ENCODE measurements at regions not wholly inside any gene's neighbourhood (a gene's known extent, or its start where the extent isn't known, plus 50 kb on each side); places are given as distances from the start of the nearest gene placed in this dataset.

DNA sequence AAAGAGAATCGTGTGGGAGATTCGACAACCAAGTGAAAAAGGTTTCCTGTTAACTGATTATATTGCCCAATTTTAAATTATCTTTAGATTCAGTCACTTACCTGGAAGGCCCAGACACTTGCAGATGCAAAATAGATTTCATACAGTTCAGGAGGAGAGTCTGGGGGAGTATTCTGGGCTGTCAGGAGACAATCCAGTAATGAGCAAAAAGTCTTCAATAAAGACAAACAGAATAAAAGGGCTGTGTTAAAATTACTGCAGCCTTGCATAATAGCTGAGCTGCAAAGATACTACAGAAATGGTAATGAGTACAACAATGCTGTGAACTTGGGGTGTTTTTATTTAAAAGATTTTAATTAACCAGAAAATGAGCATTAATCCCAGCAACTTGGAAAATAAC lies 303.6 kb downstream of the SP3 start:
- TF ChIP-seq, protein P1, sequence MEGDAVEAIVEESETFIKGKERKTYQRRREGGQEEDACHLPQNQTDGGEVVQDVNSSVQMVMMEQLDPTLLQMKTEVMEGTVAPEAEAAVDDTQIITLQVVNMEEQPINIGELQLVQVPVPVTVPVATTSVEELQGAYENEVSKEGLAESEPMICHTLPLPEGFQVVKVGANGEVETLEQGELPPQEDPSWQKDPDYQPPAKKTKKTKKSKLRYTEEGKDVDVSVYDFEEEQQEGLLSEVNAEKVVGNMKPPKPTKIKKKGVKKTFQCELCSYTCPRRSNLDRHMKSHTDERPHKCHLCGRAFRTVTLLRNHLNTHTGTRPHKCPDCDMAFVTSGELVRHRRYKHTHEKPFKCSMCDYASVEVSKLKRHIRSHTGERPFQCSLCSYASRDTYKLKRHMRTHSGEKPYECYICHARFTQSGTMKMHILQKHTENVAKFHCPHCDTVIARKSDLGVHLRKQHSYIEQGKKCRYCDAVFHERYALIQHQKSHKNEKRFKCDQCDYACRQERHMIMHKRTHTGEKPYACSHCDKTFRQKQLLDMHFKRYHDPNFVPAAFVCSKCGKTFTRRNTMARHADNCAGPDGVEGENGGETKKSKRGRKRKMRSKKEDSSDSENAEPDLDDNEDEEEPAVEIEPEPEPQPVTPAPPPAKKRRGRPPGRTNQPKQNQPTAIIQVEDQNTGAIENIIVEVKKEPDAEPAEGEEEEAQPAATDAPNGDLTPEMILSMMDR (IDR thresholded peaks at IDR 0.05) = no peak
- no peak for TF ChIP-seq POLR2A (IDR thresholded peaks at IDR 0.05)

All from right lobe of liver (tissue), 4 donors.